ENCODE measurements at regions not wholly inside any gene's neighbourhood (a gene's known extent, or its start where the extent isn't known, plus 50 kb on each side); places are given as distances from the start of the nearest gene placed in this dataset.
A peak's percentile ranks its signal among the peaks of the same experiment; 100 is the strongest.
"Not testable (repeated sequence)": the region's sequence is repeated elsewhere in the genome, so short reads cannot be mapped to it uniquely, and the experiment has no call there.

DNA sequence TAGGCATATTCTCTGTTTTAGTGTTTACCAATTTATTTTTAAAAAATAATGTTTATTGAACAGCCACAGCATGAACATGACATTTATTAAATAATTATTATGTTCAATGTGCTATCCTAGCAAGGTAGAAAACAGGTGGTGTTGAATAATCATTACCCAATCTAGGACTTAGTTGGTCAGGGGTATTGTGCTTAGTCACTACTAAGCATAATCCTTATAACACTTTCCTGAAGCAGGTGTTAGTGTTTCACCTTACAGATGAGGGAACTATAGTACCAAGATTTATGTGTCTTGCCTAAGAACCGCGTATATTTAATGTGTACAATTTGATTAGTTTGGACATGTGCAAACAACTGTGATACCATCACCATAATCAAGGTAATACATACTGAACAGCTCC lies 1387.2 kb upstream of the ACO1 start:
- no peak for DNase-seq (ENCODE audit: low read depth)

GRCh38 chr9:31005086-31005665 lies 1379.3 kb upstream of the ACO1 start:
- no peak for DNase-seq (ENCODE audit: low read depth)

DNA sequence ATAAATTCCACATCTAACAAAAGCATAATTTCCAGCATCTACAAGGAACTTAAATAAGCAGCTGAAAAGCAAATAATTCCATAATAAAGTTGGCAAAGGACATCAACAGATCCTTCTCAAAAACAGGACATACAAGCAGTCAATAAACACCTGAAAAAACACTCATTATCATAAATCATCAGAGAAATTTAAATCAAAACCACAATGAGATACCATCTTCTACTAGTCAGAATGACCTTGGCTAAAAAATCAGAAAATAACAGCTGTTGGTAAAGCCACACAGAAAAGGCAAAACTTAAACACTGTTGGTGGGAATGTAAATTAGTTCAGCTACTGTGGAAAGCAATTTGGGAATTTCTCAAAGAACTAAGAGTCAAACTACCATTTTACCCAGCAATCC lies 1371.1 kb upstream of the ACO1 start:
- peak; percentile 55 for DNase-seq (ENCODE audit: low read depth)

DNA sequence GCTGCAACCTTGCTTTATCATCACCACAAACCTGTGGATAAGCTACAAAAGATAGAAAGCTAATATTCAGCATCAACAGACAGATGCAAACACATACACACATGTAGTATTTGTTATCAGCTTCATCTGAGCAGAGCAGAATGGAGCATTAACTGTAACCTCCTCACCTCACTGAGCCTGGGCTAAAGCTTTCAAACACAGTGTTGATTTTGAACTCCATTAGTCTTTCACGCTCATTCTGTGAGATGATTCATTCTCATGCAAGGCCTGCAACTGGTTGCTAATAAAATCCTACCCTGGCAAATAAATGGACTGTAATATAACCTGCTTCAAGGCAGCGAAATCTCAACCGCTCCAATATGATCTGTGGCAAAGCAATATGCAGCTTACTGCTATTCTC lies 1360.6 kb upstream of the ACO1 start:
- DNase-seq (ENCODE audit: low read depth) = peak; percentile 8

DNA sequence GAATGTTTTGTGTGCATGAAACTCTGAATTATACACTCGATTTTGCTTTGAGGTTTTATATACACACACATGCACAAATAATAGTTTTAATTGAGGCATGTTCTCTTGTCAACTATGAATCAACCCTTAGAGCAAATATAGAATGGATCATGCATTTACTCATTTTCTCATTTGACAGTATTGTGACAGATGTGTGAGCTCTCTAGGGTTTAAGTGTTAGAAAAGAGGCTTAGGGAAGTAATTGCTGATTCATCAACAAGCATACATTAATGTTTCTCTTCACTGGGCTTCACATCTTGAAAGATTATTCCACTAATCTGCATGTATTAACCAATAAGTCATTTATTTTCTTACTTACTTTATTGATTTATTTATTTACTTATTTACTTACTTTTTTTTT lies 1356.8 kb upstream of the ACO1 start:
- no peak for DNase-seq (ENCODE audit: low read depth)

DNA sequence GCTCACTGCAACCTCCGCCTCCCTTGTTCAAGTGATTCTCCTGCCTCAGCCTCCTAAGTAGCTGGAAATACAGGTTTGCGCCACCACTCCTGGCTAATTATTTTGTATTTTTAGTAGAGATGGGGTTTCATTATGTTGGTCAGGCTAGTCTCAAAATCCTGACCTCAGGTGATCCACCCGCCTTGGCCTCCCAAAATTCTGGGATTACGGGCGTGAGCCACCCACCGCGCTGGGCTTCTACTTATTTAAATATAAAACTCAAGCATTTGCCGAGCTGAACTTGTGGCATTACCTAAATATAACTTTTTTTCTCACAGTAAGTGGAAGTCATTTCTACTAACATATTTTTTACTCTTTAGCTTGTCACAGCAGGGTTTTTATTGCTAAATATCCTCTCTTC lies 1356.3 kb upstream of the ACO1 start:
- no peak for DNase-seq (ENCODE audit: low read depth)

DNA sequence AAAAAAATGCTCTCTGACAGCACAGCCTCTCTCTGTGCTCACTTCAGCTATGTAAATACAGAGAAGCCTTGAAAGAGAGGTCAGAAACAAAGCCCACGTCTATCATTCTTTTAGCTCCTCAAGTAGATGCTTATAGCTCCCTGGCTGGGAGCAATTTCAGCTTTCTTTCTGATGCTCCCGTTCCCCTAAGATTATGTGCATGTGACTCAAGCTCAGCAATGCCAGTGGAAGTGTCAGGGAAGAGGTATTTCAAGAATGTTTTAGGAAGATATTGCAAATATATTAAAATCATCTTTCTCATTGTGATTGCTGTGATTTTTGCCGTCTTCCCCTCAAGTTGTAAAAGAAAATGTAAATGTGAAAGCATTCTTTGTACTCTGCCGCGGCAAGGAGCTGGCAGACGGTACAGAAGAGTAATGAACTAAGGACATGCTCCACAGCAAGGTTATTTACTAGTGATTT lies 1353.7 kb upstream of the ACO1 start:
- DNase-seq (ENCODE audit: low read depth) = peak; percentile 40

DNA sequence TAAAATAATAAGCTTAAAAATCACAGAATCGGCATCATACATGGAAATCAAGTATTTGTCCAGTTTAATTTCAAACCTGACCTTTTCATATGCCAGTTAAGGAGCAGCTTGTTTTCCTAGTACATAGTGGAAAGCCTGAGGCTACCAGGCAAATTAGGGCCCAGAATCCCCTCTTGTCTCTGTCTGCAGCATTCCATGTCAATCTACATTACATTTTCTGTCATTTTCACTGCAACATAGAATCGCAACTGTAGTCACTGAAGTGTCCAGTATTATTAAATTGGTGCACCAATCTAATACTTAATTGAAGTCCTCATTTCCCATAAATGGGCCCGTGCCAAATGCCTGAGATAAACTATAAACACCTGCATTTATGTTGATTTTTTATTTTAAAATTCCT lies 1352.2 kb upstream of the ACO1 start:
- DNase-seq (ENCODE audit: low read depth) = no peak

- no peak for DNase-seq (ENCODE audit: low read depth)
These were observed 1350.1 kb upstream of the ACO1 start for GRCh38 chr9:31034311-31034710.

DNA sequence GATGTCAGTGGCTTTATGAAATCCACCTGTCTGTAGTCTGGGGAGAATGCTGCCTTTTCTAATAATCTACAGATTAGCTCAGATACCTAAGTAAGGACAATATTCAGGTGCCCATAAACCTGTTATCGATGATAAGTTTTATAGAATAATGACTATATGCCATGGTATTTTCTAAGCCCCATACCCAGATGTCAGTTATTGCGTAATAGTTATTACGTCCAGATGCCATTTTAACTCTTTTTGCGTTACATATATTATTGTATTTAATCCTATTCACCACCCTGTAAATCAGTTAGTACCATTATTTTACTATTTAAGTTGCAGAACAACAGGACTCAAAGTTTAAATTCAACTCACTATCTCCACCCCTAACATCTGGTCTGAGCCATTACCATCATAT lies 1343.9 kb upstream of the ACO1 start:
- DNase-seq (ENCODE audit: low read depth) = no peak

DNA sequence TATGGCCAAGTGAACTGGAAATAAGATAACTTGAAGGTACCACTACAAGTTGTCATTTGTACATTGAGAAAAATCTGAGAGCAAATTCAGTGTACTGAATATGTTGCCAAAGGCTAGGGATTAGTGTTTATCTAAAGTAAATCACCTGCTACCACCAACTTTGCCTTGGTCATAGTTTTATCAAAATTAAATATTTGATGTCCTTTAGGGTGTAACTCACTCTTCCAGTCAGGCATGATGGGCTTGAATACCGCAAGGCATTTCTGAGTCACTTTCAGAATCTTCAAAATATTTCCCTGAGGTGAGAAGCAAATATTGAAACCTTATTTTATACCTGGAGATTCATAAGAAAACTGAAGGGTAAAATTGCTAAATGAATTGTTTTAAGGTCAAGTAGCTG lies 1338.6 kb upstream of the ACO1 start:
- DNase-seq (ENCODE audit: low read depth) = no peak

- DNase-seq (ENCODE audit: low read depth) = not testable (repeated sequence)
These were observed 1322.9 kb upstream of the ACO1 start for GRCh38 chr9:31061592-31061991.

GRCh38 chr9:31065691-31066090 lies 1318.8 kb upstream of the ACO1 start:
- DNase-seq (ENCODE audit: low read depth) = peak; percentile 16

DNA sequence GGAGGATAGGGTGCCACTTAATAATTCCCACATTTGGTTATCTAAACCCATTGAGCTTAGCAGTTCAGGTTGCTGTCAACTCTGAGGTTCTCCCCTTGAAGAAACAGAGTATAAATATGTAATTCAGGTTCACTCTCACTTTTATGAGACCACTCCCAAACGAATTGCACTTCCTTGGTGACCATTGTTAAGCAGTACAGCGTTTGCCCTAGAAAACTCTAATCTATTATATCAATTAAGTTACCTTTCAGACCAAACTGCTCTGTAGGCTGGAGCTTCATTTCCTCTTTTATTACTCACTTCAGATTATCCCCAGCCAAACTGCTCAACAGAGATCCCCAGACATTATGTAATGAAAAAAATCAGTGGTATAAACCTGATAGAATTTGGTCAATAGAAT lies 1317.0 kb upstream of the ACO1 start:
- DNase-seq (ENCODE audit: low read depth) = no peak

DNA sequence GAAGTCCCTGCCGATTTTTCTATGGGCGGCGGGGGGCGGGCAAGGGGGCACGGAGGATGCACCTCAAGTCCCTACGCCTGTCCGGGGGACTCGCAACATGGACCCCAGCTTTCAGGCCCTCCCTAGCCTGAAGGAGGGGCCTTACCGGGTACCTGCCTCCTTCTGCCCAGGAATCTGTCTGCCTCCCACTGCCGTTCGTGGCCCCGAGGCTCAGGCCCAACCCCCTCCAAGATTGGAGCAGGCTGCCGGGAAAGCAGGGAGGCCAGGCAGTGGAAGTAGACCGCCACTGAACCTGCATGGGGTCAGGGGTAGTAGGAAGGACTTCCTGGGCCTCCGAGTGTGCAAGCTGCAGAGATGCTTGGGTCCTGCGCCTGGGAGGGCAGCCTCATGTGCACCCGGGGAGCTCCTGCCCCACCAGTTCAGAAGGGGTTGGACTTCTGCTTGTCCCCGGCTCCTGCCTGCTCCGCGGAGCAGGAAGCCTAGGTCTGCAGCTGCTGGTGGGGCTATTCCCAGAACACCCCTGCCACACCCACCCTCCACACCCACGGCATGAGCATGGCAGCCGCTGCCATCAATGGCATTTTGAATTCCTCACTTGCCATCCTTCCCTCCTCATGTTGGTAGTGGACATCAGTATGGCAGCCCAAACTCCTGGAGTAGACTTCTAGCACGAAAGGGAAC lies 1312.7 kb upstream of the ACO1 start:
- no peak for DNase-seq (ENCODE audit: low read depth)

DNA sequence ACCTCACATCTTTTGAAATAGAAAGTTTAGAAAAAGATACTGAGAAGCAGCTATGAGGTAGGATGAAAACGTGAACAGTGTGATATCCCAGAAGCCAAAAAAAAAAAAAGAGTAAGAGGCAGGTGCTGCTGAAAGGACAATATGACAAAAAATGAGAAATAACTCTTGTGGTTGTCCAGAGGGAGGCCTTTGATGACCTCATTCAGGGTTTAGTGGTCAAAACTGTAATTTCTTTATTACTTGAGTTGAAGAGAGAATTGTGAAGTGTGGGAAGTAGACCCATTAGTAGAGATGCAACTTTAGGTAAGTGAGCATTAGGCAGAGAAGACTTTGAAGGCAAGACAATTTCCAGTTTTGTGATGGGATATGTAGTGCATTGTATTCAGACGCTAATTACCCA lies 1306.3 kb upstream of the ACO1 start:
- DNase-seq (ENCODE audit: low read depth) = no peak

DNA sequence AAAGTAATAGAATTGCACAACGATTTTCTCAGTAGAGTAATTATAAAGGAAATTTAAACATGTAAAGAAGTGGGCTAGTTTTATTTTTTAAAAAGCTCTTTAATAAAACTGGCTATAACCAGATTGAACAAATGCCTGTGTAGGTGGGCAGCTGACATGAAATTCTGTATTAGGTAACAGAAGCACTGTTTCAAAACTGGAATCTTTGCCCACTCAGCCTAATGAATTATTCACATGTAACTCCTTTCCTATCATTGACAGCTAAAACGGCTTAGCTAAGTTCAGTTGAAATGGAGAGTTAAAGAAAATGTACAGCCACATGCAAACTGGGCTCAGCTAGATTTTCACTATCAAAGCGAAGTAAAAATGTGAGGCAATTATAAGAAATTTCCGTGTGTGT lies 1300.1 kb upstream of the ACO1 start:
- DNase-seq (ENCODE audit: low read depth) = no peak

DNA sequence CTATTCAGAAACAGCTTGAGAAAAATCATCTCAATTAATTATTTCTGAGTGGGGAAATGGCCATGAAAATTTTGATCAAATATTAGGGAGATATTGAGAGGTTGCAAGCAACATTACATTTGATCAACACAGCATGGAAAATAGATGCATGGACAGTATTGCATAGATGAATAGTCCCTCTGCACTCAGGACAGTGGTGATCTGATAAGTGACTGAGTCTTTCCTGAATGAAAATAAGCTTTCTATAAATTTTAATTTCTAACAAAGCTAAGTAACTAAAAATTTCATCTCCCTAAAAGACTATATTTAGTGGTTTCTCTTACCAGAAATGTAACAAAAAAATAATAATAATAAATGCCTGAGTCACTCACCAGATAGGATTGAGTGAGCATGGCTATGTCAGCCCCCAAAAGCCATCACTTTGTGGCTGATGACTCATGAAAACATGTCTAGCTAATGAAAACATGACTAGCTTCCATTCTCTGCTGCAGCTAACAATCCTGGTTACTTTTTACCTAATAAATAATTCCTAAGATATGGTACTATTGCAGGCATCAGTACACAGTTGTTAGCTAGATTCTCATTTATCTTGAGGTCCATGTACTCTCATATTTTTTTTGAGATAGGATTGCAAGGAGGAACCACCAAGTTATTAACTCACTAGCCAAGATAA lies 1294.8 kb upstream of the ACO1 start:
- peak; percentile 53 for DNase-seq (ENCODE audit: low read depth)

GRCh38 chr9:31100311-31100710 lies 1284.1 kb upstream of the ACO1 start:
- no peak for DNase-seq (ENCODE audit: low read depth)

DNA sequence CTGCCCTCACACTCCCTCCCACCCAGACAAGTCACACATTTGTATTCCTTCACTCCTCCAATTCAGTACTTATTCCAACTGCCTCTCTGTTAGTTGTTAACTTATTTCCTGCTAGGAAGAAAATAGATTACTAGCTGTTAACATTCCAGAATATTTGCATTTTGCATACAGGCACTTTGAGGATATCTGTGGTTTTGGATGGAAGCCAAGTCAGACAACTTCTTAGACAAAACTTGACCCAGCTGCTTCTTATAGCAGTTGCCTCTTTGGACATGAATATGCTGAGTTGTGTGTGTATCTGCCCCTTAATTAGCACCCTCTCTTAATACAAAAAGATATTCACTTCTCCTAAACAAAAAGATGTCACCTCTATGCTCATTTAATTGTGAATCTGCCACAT lies 1280.6 kb upstream of the ACO1 start:
- DNase-seq (ENCODE audit: low read depth) = no peak

DNA sequence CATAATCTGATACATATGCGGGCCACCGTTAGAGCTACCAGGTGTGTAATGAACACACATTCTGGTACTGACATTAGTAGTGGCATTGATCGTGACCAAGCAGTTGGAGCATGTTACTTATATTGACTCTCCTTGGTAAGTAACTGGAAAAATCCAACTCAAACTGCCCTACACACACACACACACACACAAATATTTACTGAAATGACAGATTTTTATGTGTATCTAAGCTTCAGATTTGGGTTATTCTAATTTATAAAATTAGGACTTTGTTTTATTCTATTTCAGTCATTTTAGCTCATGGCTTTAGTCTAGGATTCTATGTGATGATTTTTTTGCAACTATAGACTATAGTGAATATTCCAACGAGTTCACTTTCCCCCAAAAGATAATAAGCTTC lies 1280.2 kb upstream of the ACO1 start:
- DNase-seq (ENCODE audit: low read depth) = no peak

- no peak for DNase-seq (ENCODE audit: low read depth)
These were observed 1272.0 kb upstream of the ACO1 start for GRCh38 chr9:31112491-31112890.

DNA sequence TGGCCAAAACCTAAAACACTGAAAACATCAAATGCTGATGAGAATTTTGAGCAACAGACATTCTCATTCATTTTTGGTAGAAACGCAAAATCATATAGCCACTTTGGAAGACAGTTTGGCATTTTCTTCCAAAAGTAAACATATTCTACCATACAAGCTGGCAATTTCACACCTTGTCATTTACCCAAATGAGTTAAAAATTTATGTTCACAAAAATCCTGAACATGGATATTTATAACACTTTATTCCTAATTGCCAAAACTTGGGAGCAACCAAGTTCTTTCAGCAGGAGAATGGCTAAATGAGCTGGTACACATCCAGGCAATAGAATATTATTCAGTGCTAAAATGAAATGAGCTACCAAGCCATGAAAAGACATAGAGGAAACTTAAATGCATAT lies 1270.1 kb upstream of the ACO1 start:
- DNase-seq (ENCODE audit: low read depth) = no peak

Measured in myocyte (in vitro differentiated cells).